ENCODE measurements at regions not wholly inside any gene's neighbourhood (a gene's known extent, or its start where the extent isn't known, plus 50 kb on each side); places are given as distances from the start of the nearest gene placed in this dataset.

DNA sequence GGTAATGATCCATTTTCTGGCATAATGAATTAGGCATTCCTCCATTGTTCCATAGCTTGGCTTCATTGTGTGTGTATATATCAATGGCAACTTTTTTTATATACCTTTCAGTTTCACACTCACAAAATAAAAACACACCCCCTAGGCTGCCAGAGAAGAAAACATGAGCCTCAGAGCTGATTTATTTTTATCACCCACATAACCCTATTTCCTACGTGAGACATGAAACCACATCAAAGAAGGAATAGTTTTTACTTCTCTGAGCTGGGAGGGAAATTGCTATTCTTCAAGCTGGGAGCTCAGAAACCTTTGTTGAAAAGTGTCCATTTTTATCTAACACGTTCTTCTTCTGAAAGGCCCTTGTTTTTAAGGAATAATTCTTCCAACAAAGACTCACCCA, 126.7 kb upstream of the RAI2 start:
- TF ChIP-seq CTCF (IDR thresholded peaks at IDR 0.05): no peak
- no peak for TF ChIP-seq ZFX (IDR thresholded peaks at IDR 0.05; ENCODE audit: borderline replicate concordance)

All from 22Rv1 (cell line).